ENCODE measurements at regions not wholly inside any gene's neighbourhood (a gene's known extent, or its start where the extent isn't known, plus 50 kb on each side); places are given as distances from the start of the nearest gene placed in this dataset.

DNA sequence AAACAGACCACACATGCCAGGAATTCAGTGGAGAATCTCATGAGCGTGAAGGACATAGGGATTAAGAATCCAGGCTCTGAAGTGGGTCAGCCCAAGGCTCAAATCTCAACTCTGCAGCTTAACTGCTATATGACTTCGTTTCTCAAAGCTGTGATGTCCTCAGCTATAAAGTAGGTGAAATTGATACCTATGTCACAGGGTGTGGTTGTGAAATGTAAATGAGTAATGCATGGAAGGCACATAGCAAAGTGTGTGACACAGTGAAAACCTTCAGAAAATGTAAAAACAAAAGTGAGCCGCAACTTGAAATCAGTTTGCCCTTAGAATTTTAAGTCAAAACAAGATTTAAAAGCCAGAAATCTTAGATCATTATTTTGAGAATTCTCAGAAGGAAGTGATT, 145.7 kb upstream of the PRMT6 start:
- TF ChIP-seq, protein P1, sequence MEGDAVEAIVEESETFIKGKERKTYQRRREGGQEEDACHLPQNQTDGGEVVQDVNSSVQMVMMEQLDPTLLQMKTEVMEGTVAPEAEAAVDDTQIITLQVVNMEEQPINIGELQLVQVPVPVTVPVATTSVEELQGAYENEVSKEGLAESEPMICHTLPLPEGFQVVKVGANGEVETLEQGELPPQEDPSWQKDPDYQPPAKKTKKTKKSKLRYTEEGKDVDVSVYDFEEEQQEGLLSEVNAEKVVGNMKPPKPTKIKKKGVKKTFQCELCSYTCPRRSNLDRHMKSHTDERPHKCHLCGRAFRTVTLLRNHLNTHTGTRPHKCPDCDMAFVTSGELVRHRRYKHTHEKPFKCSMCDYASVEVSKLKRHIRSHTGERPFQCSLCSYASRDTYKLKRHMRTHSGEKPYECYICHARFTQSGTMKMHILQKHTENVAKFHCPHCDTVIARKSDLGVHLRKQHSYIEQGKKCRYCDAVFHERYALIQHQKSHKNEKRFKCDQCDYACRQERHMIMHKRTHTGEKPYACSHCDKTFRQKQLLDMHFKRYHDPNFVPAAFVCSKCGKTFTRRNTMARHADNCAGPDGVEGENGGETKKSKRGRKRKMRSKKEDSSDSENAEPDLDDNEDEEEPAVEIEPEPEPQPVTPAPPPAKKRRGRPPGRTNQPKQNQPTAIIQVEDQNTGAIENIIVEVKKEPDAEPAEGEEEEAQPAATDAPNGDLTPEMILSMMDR (IDR thresholded peaks at IDR 0.05; ENCODE audit: low read depth, low read length, missing input control), result no peak
- TF ChIP-seq EGR1 (IDR thresholded peaks at IDR 0.05; ENCODE audit: low read depth in 2 of 2) (no peak), YY1 (IDR thresholded peaks at IDR 0.05) (no peak), TAF1 (conservative IDR thresholded peaks at IDR 0.05) (no peak), NR2F2 (IDR thresholded peaks at IDR 0.05) (no peak), RAD21 (IDR thresholded peaks at IDR 0.05) (no peak), JUND (IDR thresholded peaks at IDR 0.05) (no peak), RXRA (IDR thresholded peaks at IDR 0.05) (no peak), GABPA (IDR thresholded peaks at IDR 0.05 in 1 of 2, conservative IDR thresholded peaks at IDR 0.05 in 1 of 2) (no peak), SP1 (IDR thresholded peaks at IDR 0.05) (no peak)
- TF ChIP-seq, protein P2, sequence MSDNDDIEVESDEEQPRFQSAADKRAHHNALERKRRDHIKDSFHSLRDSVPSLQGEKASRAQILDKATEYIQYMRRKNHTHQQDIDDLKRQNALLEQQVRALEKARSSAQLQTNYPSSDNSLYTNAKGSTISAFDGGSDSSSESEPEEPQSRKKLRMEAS (IDR thresholded peaks at IDR 0.05), result no peak
- TF ChIP-seq, protein P3, sequence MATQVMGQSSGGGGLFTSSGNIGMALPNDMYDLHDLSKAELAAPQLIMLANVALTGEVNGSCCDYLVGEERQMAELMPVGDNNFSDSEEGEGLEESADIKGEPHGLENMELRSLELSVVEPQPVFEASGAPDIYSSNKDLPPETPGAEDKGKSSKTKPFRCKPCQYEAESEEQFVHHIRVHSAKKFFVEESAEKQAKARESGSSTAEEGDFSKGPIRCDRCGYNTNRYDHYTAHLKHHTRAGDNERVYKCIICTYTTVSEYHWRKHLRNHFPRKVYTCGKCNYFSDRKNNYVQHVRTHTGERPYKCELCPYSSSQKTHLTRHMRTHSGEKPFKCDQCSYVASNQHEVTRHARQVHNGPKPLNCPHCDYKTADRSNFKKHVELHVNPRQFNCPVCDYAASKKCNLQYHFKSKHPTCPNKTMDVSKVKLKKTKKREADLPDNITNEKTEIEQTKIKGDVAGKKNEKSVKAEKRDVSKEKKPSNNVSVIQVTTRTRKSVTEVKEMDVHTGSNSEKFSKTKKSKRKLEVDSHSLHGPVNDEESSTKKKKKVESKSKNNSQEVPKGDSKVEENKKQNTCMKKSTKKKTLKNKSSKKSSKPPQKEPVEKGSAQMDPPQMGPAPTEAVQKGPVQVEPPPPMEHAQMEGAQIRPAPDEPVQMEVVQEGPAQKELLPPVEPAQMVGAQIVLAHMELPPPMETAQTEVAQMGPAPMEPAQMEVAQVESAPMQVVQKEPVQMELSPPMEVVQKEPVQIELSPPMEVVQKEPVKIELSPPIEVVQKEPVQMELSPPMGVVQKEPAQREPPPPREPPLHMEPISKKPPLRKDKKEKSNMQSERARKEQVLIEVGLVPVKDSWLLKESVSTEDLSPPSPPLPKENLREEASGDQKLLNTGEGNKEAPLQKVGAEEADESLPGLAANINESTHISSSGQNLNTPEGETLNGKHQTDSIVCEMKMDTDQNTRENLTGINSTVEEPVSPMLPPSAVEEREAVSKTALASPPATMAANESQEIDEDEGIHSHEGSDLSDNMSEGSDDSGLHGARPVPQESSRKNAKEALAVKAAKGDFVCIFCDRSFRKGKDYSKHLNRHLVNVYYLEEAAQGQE (IDR thresholded peaks at IDR 0.05), result no peak
- TF ChIP-seq, protein P4, sequence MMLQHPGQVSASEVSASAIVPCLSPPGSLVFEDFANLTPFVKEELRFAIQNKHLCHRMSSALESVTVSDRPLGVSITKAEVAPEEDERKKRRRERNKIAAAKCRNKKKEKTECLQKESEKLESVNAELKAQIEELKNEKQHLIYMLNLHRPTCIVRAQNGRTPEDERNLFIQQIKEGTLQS (IDR thresholded peaks at IDR 0.05), result no peak

All from liver (tissue), 3 donors.